GM18867 (cell line): ENCODE measurements at regions not wholly inside any gene's neighbourhood (a gene's known extent, or its start where the extent isn't known, plus 50 kb on each side); places are given as distances from the start of the nearest gene placed in this dataset.
A peak's percentile ranks its signal among the peaks of the same experiment; 100 is the strongest.
"Not testable (repeated sequence)": the region's sequence is repeated elsewhere in the genome, so short reads cannot be mapped to it uniquely, and the experiment has no call there.

Experiments
- ATAC-seq: cut with Tn5 transposase; IDR thresholded peaks from one replicate; pipeline ENCODE4 v1.9.1; 2021; ENCODE audit warnings: mild to moderate bottlenecking, moderate library complexity; ENCODE audit not compliant: unreplicated experiment

DNA sequence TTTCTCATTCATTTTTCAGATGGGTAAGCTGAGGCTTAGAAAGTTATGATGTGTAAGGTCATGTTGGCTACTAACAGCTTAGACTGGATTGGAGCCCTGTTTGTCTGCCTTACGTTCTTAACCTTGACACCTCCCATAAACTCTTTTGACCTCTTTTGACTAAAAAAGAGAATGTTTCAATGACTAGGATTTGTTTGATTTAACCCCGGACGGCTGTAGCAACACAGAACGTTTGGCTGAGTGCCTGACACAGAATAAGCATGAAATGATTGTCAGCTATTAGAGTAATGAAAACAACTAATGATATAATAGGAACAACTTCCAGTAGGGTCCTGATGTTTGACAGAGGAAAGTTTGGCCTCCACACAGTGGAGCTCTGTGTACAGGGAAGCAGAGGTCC, 83.3 kb upstream of the PDZD8 start:
- ATAC-seq: no peak

- no peak for ATAC-seq
Measured at GRCh38 chr10:117457932-117458331, 82.7 kb upstream of the PDZD8 start.

DNA sequence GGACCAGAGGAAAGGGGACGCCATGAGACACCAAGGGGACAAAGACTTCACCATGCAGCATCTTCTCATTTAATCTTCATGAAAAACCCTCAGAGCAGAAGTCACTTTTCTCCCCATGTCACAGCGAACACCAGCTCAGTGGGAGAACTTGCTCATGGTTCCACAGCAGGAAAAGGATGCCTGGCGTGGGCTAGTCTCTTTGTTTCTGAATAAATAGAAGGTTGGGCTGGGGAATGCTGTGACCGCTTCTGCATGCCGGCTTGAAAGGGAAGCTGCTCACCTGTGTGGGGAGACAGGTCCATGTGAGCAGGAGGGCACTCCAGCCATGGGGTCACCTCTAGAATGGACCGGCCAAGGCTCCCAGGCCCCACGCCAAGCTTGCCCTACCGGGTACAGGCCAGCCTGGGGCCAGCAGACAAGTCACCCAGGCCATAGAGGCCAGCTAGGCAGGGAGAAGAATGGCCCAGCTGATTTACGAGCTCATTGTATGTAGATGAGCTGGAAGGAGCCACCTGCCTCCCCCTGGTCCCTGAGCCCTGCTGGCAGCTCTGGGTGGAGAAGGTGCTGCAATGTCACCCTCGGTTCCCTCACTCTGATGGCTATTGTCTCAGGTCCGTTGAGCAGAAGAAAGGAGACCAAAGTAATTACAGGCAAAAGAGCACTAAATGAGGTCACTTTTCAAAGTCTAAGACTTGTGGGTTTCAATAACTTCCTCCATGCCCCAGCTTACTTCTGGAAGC, 82.0 kb upstream of the PDZD8 start:
- no peak for ATAC-seq

DNA sequence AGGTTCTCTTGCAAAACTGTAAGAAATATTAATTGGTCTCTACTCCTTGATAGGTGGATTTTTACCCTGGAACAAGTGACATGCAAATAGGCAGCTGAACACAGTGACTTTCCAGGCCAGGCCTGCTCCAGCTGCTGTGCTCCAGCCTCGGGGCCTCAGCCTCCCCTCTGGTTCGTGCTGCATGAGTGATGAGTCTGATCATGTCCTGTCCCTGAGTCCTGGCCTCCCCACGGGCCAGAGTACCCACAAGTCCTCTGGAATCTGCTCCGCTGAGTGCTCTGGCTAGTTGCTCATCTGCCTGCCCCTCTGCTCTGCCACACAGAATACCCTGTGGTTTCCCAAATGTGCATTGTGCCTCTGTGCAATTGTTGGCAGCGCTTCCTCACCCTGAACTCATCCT, 80.1 kb upstream of the PDZD8 start:
- no peak for ATAC-seq

DNA sequence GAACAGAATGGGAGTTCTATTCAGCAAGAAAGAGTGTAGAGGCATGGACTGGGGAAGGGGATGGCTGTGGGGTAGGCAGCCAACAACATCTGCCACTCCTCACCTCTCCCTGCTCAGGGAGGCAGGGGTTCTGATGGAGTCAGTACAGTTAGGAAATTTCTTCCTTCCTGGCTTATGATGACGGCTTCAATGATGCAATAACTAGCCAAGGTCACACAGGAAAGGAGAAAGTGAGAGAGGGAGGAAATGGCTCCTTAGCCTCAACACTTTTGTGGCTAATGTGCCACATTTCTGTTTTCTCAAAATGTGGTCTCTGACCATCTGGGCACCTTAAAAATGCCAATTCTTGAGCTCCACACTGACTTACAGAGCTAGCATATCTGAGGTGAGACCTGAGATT, 79.3 kb upstream of the PDZD8 start:
- no peak for ATAC-seq

- ATAC-seq: not testable (repeated sequence)
Measured at GRCh38 chr10:117453484-117453883, 78.2 kb upstream of the PDZD8 start.

GRCh38 chr10:117450940-117451339, 75.7 kb upstream of the PDZD8 start:
- ATAC-seq: no peak

DNA sequence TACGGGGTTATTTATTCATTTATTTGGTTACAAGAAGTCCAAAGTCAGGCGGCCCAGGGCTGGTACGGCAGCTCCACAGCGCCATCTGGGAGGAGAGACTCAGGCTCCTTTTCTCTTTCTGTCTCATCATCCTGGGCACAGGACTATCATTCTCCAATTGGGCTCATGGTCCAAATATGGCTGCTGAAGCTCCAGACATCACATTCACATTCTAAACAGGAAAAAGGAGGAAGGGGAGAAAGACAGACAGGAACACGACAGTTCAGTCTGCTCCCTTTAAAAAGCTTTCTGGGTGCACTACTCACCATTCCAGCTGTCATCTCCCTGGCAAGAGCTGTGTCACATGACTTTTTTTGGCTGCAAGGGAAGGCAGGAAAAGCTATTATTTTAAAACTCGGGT, 74.4 kb upstream of the PDZD8 start:
- ATAC-seq: no peak

DNA sequence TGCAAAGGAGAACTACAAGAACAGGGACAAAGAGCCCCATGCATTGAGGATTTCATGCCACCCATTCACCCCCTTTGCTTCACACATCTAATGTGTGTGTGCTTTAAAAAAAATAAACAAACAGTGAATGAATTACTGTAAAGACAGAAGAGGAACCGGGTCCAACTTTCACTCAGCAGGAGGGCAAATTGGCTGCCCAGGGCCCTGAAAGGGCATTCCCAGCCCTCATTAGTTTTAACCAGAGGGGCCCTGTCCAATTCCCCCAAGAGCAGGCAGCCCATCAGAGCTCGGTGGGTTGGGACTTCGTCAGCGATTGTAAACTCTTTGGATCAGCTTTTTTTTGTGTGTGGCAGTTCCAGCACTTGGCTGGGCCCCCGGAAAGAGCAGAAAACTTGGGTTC, 73.6 kb upstream of the PDZD8 start:
- ATAC-seq: no peak

- no peak for ATAC-seq
Measured at GRCh38 chr10:117445992-117446391, 70.8 kb upstream of the PDZD8 start.

- no peak for ATAC-seq
Measured at GRCh38 chr10:117444497-117445040, 69.3 kb upstream of the PDZD8 start.

DNA sequence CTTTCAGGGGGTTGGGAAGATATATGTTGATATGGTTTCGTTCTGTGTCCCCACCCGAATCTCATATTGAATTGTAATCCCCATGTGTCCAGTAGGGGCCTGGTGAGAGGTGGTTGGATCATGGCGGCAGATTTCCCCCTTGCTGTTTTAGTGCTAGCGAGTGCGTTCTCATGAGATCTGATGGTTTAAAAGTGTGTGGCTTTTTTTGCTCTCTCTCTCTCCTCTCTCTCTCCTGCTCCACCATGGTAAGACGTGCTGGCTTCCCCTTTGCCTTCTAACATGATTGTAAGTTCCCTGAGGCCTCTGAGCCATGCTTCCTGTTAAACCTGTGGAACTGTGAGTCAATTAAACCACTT, 68.4 kb upstream of the PDZD8 start:
- no peak for ATAC-seq

DNA sequence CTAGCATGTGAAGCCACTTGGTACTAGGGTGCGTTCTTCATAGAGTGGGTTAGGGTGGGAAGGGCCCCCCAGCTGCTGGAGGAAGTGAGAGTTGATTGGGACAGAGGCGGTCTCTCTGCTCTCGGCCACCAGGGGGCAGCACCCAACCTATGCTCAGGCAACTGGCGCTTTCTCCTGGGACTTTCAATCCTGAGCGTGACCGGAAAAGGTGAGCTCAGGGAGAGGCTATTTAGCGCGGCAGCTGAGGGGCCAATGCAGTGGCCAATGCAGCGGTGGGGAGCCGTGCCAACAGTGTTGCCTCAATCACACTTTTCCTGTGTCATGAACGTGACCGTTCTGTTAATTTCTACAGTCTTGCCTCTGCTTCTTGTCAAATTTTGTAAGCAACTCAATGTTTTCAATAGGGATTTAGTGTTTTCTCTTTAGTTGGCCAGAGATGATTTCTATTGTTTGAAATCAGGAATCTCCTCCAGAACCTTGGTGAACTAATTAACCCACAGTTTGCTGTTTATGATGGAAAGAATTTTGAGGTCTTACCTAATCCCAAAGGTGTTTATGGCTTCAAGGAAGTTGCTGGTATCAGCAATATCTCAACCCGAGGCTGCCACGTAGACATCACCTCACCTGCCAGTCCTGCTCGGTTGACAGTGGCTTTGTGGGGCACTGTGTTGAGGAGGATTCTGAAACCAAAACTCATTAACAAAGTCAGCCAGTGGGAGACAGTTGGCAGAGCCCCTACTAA, 67.9 kb upstream of the PDZD8 start:
- ATAC-seq: peak; percentile 68

GRCh38 chr10:117442521-117442920, 67.3 kb upstream of the PDZD8 start:
- ATAC-seq: peak; percentile 13

- ATAC-seq: peak; percentile 81
Measured at GRCh38 chr10:117441812-117442443, 66.7 kb upstream of the PDZD8 start.

GRCh38 chr10:117441361-117441760, 66.1 kb upstream of the PDZD8 start:
- ATAC-seq: no peak

DNA sequence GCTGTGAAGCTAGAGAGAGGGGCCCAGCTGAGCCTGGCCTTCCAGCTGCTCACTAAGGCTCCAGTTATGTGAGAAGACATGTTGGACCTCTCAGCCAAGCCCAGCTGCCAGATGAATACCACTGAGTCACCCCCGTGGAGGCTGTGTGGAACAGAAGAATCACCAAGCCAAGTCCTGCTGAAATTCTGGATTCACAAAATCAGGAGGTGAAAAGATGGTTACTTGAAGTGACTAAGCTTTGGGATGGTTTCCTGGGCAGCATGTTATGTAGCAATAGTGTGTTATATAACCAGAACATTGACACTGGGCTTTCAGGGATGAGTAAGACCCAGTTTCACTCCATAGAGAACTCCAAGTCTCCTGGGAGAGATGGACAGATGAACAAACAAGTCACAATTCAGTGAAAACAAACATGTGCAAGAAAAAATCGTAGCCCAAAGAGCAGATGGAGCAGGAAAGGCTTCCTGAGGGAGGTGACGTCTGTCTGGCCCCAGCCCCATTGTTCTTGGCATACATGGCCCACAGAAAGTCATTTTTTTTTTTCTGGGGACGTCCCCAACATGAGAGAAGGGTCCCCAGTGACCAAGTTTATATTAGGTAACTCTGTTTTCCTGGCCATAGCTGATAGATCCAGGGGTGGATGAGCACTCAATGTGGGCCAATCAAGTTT, 64.1 kb upstream of the PDZD8 start:
- no peak for ATAC-seq

DNA sequence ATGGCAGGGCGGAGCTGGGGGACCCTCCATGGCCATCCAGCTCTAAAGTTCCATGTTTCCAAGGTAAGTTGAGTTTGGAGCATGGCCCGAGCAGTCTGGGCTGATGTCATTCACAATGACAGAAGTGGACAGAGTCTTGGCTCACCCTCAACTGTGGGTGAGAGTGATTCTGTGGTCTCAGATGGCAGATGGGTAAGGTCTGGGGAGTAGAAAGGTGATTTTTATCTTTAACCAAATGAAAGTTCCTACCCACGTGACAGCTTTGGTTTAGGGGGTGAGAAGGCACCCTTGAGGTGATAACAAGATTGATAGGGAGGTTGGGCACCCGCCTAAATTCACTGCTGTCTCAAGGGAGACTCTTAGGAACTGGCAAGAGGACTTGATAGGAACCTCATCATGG, 57.6 kb upstream of the PDZD8 start:
- peak; percentile 67 for ATAC-seq

DNA sequence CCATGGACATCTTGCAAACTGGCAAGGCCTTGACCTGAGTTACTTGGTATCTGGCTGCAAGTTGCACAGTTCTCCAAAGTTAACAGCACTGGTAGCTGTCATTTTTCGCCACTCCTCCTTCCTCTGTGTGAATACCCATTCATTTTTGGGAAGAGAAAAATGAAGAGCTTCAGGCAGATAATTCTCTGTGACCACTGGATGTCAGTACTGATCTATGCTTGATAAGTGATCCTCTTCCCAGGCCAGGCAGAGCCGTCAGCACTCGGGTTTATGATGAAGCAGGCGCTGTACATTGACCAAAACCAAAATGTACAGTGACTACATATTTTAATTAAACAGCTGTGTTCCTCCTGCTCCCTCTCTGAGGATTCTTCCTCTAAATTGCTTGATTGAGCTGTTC, 55.9 kb upstream of the PDZD8 start:
- no peak for ATAC-seq

DNA sequence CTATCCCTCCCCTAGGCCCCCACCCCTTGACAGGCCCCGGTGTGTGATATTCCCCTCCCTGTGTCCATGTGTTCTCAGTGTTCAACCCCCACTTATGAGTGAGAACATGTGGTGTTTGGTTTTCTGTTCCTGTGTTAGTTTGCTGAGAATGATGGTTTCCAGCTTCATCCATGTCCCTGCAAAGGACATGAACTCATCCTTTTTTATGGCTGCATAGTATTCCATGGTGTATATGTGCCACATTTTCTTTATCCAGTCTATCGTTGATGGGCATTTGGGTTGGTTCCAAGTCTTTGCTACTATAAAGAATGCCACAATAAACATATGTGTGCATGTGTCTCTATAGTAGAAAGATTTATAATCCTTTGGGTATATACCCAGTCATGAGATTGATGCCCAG, 55.3 kb upstream of the PDZD8 start:
- not testable (repeated sequence) for ATAC-seq

DNA sequence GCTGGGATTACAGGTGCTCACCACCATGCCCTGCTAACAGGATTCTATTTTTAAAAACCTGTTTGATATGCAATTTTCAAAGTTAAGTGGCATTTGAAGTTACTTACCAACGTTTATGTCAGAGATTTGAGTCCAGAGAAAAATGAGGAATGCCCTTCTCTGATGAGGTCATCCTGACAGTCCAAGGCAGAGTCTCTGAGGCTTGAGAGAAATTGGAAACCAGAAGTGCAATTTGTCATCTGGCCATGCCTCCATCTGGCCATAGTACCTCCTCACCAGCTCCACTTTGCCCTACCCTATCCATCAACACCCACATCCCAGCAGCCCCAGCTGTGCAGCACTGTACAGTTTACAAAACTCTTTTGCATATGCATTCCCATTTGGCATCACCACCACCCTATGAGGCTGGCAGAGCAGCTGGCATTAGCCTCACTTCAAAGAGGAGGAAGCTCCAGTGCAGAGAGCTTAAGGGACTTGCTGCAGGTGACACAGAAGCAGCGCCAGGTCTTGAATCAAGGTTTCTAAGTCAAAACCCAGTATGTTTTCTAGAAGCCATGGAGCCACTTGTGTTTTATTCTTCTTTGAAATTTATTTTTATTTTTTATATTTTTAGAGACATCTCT, 54.5 kb upstream of the PDZD8 start:
- no peak for ATAC-seq
